ENCODE measurements at regions not wholly inside any gene's neighbourhood (a gene's known extent, or its start where the extent isn't known, plus 50 kb on each side); places are given as distances from the start of the nearest gene placed in this dataset.

DNA sequence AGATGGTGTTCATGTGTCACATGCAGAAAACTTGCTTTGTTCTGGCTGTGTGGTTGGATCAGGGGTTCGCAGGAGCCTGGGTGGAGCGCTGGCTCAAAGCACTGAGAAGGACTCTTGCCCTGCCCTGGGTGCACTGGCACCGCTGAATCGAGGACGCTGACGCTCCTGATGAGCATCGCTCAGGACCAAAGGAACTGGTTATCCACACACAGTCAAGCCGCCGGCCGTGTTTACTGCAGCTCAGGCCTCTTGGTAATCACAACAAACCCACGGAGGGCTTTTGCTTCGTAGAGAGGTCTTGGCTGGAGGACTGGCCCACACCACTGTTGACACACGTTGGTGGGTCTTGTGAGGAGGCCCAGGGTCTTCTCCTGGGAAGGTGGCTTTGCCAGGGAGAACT is 299.4 kb upstream of the IRX2 start (continued):
- TF ChIP-seq, protein P1, sequence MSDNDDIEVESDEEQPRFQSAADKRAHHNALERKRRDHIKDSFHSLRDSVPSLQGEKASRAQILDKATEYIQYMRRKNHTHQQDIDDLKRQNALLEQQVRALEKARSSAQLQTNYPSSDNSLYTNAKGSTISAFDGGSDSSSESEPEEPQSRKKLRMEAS (CRISPR knock-in tag; IDR thresholded peaks at IDR 0.05) = no peak
- TF ChIP-seq MYBL2 (CRISPR knock-in tag; IDR thresholded peaks at IDR 0.05) = no peak
- TF ChIP-seq PRDM15 (CRISPR knock-in tag; IDR thresholded peaks at IDR 0.05) = no peak
- TF ChIP-seq USF1 (CRISPR knock-in tag; IDR thresholded peaks at IDR 0.05) = no peak
- TF ChIP-seq, protein P2, sequence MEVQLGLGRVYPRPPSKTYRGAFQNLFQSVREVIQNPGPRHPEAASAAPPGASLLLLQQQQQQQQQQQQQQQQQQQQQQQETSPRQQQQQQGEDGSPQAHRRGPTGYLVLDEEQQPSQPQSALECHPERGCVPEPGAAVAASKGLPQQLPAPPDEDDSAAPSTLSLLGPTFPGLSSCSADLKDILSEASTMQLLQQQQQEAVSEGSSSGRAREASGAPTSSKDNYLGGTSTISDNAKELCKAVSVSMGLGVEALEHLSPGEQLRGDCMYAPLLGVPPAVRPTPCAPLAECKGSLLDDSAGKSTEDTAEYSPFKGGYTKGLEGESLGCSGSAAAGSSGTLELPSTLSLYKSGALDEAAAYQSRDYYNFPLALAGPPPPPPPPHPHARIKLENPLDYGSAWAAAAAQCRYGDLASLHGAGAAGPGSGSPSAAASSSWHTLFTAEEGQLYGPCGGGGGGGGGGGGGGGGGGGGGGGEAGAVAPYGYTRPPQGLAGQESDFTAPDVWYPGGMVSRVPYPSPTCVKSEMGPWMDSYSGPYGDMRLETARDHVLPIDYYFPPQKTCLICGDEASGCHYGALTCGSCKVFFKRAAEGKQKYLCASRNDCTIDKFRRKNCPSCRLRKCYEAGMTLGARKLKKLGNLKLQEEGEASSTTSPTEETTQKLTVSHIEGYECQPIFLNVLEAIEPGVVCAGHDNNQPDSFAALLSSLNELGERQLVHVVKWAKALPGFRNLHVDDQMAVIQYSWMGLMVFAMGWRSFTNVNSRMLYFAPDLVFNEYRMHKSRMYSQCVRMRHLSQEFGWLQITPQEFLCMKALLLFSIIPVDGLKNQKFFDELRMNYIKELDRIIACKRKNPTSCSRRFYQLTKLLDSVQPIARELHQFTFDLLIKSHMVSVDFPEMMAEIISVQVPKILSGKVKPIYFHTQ (CRISPR knock-in tag; IDR thresholded peaks at IDR 0.05) = no peak
- no peak for TF ChIP-seq ZBTB21 (CRISPR knock-in tag; IDR thresholded peaks at IDR 0.05; ENCODE audit: borderline replicate concordance)
- TF ChIP-seq MXD4 (CRISPR knock-in tag; IDR thresholded peaks at IDR 0.05; ENCODE audit: borderline replicate concordance) = no peak
- TF ChIP-seq FOXP1 (CRISPR knock-in tag; IDR thresholded peaks at IDR 0.05; ENCODE audit: borderline replicate concordance) = no peak
- TF ChIP-seq JAZF1 (CRISPR knock-in tag; IDR thresholded peaks at IDR 0.05) = no peak
- TF ChIP-seq KAT7 (CRISPR knock-in tag; IDR thresholded peaks at IDR 0.05; ENCODE audit: borderline replicate concordance) = no peak
- no peak for TF ChIP-seq TEAD1 (CRISPR knock-in tag; IDR thresholded peaks at IDR 0.05)
- TF ChIP-seq SOX15 (CRISPR knock-in tag; IDR thresholded peaks at IDR 0.05) = no peak

DNA sequence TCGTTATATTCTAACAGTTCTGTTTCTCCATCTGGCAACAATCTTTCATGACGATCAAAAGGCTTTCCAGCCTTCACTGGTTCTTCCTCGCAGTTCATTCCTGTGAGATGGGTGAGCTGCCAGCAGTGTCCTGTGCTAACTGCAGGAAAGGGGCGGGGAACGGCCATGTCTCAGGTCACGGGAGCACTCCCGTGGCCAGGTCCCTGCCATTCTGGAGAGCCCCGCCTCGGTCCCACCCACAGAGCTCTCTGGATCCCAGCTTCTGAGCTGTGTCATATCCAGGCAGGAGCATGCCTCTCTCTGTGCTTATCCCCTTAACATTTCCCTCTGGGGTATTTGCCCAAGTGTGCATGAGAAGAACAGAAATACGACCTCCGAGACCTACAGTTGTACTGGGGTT is 297.8 kb upstream of the IRX2 start:
- no peak for DNase-seq (ENCODE audit: low spot score)
- no peak overlapping the region for H3K4me3 Mint-ChIP-seq
- H3K4me1 Mint-ChIP-seq = no peaks in the 10 kb centered on the region
- CTCF ChIA-PET = interaction anchor here (1.6 kb wide), 1 partner anchor 16 kb away, joined by 4 read pairs; no protein-coding TSS in a partner anchor
- ATAC-seq = no peak
- POLR2A ChIA-PET = no interaction called here
- peaks cover 4% of the 10 kb centered on the region; the same call in 1 of the 2 replicates for H3K9me3 Mint-ChIP-seq
- H3K27me3 Mint-ChIP-seq (ENCODE audit: low read depth) = no peaks in the 10 kb centered on the region
- no peak overlapping the region for H3K27ac Mint-ChIP-seq
- TF ChIP-seq ERG (CRISPR knock-in tag; IDR thresholded peaks at IDR 0.05) (no peak), TEAD4 (CRISPR knock-in tag; IDR thresholded peaks at IDR 0.05) (no peak), CREM (CRISPR knock-in tag; IDR thresholded peaks at IDR 0.05) (no peak)
- H3K36me3 Mint-ChIP-seq = no peaks in the 10 kb centered on the region

DNA sequence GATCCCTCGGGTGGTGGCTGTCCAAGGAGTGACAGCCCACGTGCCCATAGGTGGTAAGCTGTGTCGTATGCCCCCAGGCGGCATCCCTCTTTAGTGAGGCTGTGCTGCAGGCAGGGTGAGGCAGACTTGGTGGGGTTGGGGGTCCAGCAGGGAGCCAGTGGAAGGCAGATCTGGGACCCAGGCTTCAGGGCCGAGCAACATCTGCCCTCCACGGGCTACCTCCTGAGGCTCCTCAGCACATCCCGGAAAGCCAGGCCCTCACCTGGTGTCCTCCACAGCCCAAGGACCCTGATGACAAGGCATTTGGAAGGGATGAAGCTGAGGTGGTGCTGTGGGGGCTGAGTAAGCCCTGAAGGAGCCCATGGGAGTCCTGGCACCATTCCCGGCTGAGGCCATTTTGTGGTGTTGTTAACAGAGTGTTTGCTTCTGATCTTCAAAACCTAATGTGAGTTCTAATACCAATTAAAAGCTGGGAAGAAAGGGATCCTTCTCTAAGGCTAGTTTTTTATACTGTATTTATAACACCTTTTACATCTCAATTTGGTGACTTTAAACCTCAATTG is 295.8 kb upstream of the IRX2 start:
- H3K27me3 Mint-ChIP-seq (ENCODE audit: low read depth) = no peaks in the 10 kb centered on the region
- H3K9me3 Mint-ChIP-seq = peaks cover 3% of the 10 kb centered on the region; the same call in 1 of the 2 replicates
- ATAC-seq = no peak
- DNase-seq (ENCODE audit: low spot score) = no peak
- H3K27ac Mint-ChIP-seq = no peak overlapping the region
- no peaks in the 10 kb centered on the region for H3K36me3 Mint-ChIP-seq
- POLR2A ChIA-PET = no interaction called here
- H3K4me3 Mint-ChIP-seq = no peak overlapping the region
- no peaks in the 10 kb centered on the region for H3K4me1 Mint-ChIP-seq
- CTCF ChIA-PET = no interaction called here
- TF ChIP-seq PRRX2 (CRISPR knock-in tag; IDR thresholded peaks at IDR 0.05) (no peak), ATF3 (CRISPR knock-in tag; conservative IDR thresholded peaks at IDR 0.05) (no peak), OVOL2 (CRISPR knock-in tag; IDR thresholded peaks at IDR 0.05; ENCODE audit: borderline replicate concordance) (no peak), FOXP1 (CRISPR knock-in tag; IDR thresholded peaks at IDR 0.05; ENCODE audit: borderline replicate concordance) (no peak), ZBTB21 (CRISPR knock-in tag; IDR thresholded peaks at IDR 0.05; ENCODE audit: borderline replicate concordance) (no peak)
- TF ChIP-seq, protein P3, sequence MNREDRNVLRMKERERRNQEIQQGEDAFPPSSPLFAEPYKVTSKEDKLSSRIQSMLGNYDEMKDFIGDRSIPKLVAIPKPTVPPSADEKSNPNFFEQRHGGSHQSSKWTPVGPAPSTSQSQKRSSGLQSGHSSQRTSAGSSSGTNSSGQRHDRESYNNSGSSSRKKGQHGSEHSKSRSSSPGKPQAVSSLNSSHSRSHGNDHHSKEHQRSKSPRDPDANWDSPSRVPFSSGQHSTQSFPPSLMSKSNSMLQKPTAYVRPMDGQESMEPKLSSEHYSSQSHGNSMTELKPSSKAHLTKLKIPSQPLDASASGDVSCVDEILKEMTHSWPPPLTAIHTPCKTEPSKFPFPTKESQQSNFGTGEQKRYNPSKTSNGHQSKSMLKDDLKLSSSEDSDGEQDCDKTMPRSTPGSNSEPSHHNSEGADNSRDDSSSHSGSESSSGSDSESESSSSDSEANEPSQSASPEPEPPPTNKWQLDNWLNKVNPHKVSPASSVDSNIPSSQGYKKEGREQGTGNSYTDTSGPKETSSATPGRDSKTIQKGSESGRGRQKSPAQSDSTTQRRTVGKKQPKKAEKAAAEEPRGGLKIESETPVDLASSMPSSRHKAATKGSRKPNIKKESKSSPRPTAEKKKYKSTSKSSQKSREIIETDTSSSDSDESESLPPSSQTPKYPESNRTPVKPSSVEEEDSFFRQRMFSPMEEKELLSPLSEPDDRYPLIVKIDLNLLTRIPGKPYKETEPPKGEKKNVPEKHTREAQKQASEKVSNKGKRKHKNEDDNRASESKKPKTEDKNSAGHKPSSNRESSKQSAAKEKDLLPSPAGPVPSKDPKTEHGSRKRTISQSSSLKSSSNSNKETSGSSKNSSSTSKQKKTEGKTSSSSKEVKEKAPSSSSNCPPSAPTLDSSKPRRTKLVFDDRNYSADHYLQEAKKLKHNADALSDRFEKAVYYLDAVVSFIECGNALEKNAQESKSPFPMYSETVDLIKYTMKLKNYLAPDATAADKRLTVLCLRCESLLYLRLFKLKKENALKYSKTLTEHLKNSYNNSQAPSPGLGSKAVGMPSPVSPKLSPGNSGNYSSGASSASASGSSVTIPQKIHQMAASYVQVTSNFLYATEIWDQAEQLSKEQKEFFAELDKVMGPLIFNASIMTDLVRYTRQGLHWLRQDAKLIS (CRISPR knock-in tag; IDR thresholded peaks at IDR 0.05; ENCODE audit: borderline replicate concordance) = no peak

Measured in WTC11 (cell line).